Activated naive CD8-positive, alpha-beta T cell (primary cell): ENCODE measurements at regions not wholly inside any gene's neighbourhood (a gene's known extent, or its start where the extent isn't known, plus 50 kb on each side); places are given as distances from the start of the nearest gene placed in this dataset.

ENCODE experiments used
- H3K27ac Mint-ChIP-seq: one replicate; pipeline ENCODE4 v1.8.0; 2021; ENCODE audit warnings: mixed read lengths
- H3K27me3 Mint-ChIP-seq: one replicate; pipeline ENCODE4 v1.8.0; 2021; ENCODE audit warnings: mixed read lengths
- H3K36me3 Mint-ChIP-seq: one replicate; pipeline ENCODE4 v1.8.0; 2021; ENCODE audit warnings: mixed read lengths
- H3K4me1 Mint-ChIP-seq: one replicate; pipeline ENCODE4 v1.8.0; 2021; ENCODE audit warnings: low read depth, mixed read lengths
- H3K4me3 Mint-ChIP-seq: one replicate; pipeline ENCODE4 v1.8.0; 2021; ENCODE audit warnings: mild to moderate bottlenecking, mixed read lengths
- H3K9me3 Mint-ChIP-seq: one replicate; pipeline ENCODE4 v1.8.0; 2021; ENCODE audit warnings: low read depth, mixed read lengths

DNA sequence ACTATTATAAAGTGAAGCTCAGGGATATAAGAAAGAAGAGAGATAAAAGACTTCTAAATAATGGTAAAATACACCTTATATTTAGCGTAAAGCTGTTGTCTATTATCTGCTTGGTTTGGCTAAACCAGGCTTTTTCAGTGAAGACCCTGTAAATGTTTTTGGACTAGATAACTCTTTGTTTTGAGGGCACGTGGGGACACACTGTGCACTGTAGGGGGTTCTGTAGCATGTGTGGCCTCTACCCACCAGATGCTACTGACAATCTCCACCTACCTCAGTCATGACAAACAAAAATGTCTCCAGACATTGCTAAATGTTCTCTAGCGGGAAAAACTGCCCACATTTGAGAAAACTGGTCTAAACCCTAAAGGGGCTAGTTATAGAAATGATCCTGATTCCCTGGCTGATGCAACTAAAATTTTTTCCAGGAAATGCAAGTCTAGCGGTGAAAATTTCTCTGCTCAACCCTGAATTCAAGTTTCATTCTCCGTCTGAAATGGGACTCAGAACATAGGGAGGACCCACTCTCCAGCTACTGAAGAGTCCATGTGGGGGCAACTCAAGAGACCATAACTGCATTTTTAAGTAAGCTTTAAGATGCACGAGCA, 355.2 kb upstream of the RASGEF1B start:
- no peaks in the 10 kb centered on the region for H3K27me3 Mint-ChIP-seq
- H3K4me3 Mint-ChIP-seq = no peak overlapping the region
- peaks cover 10% of the 10 kb centered on the region for H3K4me1 Mint-ChIP-seq
- H3K27ac Mint-ChIP-seq = peak overlapping the region; percentile 81
- H3K9me3 Mint-ChIP-seq = no peaks in the 10 kb centered on the region
- peaks cover 2% of the 10 kb centered on the region for H3K36me3 Mint-ChIP-seq

GRCh38 chr4:81826335-81826734, 354.6 kb upstream of the RASGEF1B start:
- peaks cover 10% of the 10 kb centered on the region for H3K4me1 Mint-ChIP-seq
- peaks cover 2% of the 10 kb centered on the region for H3K36me3 Mint-ChIP-seq
- H3K27me3 Mint-ChIP-seq = no peaks in the 10 kb centered on the region
- H3K27ac Mint-ChIP-seq = peak overlapping the region; percentile 55
- no peaks in the 10 kb centered on the region for H3K9me3 Mint-ChIP-seq
- no peak overlapping the region for H3K4me3 Mint-ChIP-seq

DNA sequence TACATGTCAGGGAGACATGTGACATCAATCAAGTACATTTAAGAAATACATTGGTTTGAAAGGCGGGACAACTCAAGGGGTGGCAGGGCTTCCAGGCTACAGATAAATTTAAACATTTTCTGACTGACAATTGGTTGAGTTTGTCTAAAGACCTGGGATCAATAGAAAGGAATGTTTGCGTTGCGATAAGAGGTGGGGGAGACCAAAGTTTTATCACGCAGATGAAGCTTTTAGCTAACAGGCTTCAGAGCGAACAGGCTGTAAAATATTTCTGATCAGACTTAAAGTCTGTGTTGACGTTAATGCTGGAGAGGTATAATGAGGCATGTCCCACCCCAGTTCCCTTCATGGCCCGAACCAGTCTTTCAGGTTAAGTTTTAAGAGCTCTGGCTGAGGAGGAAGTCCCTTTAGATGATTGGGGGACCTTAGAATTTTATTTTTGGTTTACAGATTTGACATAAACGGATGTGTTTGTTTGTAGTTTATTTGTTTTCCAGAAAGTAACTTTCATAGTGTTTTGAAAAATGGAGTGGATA, 346.7 kb upstream of the RASGEF1B start:
- Mint-ChIP-seq H3K4me1 (no peaks in the 10 kb centered on the region), H3K27me3 (peaks cover 4% of the 10 kb centered on the region), H3K9me3 (no peaks in the 10 kb centered on the region), H3K36me3 (no peaks in the 10 kb centered on the region), H3K27ac (no peak overlapping the region), H3K4me3 (no peak overlapping the region)

- H3K27ac Mint-ChIP-seq = no peak overlapping the region
- no peaks in the 10 kb centered on the region for H3K4me1 Mint-ChIP-seq
- no peaks in the 10 kb centered on the region for H3K9me3 Mint-ChIP-seq
- H3K27me3 Mint-ChIP-seq = peaks cover 8% of the 10 kb centered on the region
- no peak overlapping the region for H3K4me3 Mint-ChIP-seq
- no peaks in the 10 kb centered on the region for H3K36me3 Mint-ChIP-seq
Observed at GRCh38 chr4:81816031-81816761, 344.5 kb upstream of the RASGEF1B start.

DNA sequence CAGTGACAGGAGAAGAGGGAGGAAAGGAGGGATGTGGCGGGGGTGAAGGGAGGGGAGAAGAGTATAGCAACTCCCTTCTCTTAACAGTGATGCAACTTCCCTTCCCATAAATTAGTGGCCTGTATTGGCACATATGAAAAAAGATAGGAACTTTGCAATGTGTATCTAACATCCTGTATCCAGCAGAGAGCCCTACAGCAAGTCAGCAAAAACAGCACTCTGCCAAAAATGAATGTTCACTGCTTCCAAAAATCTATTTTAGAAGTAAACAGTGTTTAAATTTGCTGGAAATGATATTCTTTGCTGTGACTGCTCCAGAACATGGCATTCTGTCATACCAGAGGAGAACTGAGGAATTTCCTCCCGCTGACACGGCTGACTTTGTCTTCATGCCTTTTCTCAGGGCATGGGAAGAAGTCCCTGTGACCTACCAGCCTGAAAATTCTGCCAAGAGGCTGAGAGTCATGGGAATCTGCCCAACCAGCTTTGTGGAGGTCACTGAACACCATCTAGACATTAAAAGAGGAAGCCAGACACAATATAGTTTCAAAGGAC, 343.4 kb upstream of the RASGEF1B start:
- Mint-ChIP-seq H3K27ac (no peak overlapping the region), H3K9me3 (no peaks in the 10 kb centered on the region), H3K36me3 (no peaks in the 10 kb centered on the region), H3K4me1 (no peaks in the 10 kb centered on the region), H3K4me3 (no peak overlapping the region), H3K27me3 (peaks cover 5% of the 10 kb centered on the region)

GRCh38 chr4:81811562-81812293, 340.0 kb upstream of the RASGEF1B start:
- H3K27me3 Mint-ChIP-seq = peaks cover 4% of the 10 kb centered on the region
- no peaks in the 10 kb centered on the region for H3K36me3 Mint-ChIP-seq
- H3K27ac Mint-ChIP-seq = no peak overlapping the region
- H3K4me3 Mint-ChIP-seq = no peak overlapping the region
- H3K4me1 Mint-ChIP-seq = no peaks in the 10 kb centered on the region
- no peaks in the 10 kb centered on the region for H3K9me3 Mint-ChIP-seq

GRCh38 chr4:81808011-81808672, 336.4 kb upstream of the RASGEF1B start:
- Mint-ChIP-seq H3K4me1 (no peaks in the 10 kb centered on the region), H3K27ac (no peak overlapping the region)

GRCh38 chr4:81807386-81807785, 335.7 kb upstream of the RASGEF1B start:
- no peaks in the 10 kb centered on the region for H3K9me3 Mint-ChIP-seq

More at GRCh38 chr4:81808011-81808672, 336.4 kb upstream of the RASGEF1B start:
- H3K4me3 Mint-ChIP-seq = no peak overlapping the region
- no peaks in the 10 kb centered on the region for H3K36me3 Mint-ChIP-seq
- H3K9me3 Mint-ChIP-seq = no peaks in the 10 kb centered on the region
- H3K27me3 Mint-ChIP-seq = peaks cover 4% of the 10 kb centered on the region

GRCh38 chr4:81806485-81806884, 334.8 kb upstream of the RASGEF1B start:
- Mint-ChIP-seq H3K4me3 (no peak overlapping the region), H3K27ac (no peak overlapping the region), H3K9me3 (no peaks in the 10 kb centered on the region), H3K4me1 (no peaks in the 10 kb centered on the region), H3K27me3 (no peaks in the 10 kb centered on the region), H3K36me3 (no peaks in the 10 kb centered on the region)

More at GRCh38 chr4:81807386-81807785, 335.7 kb upstream of the RASGEF1B start:
- H3K27ac Mint-ChIP-seq = no peak overlapping the region
- no peaks in the 10 kb centered on the region for H3K4me1 Mint-ChIP-seq
- no peak overlapping the region for H3K4me3 Mint-ChIP-seq
- H3K27me3 Mint-ChIP-seq = peaks cover 2% of the 10 kb centered on the region
- no peaks in the 10 kb centered on the region for H3K36me3 Mint-ChIP-seq

DNA sequence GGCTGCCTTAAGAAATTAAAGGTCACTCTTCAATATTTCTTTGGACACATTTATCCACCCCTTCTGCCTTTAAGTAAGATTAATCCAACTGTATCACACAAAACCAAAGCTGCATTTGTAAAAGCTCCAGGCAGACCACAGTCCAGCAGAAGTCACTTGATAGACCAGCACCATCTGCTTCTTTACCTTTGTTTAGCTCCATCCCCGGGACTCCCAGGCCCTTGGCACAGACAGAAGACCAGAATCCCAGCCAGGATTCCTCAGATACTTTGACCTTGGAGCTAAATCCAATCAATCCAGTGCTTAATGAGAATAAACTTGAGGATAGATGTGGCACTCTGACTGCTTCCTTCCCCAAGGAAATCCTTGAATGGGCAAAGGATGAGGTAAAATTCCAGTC, 333.1 kb upstream of the RASGEF1B start:
- H3K9me3 Mint-ChIP-seq = no peaks in the 10 kb centered on the region
- no peak overlapping the region for H3K27ac Mint-ChIP-seq
- H3K27me3 Mint-ChIP-seq = no peaks in the 10 kb centered on the region
- H3K36me3 Mint-ChIP-seq = no peaks in the 10 kb centered on the region
- H3K4me1 Mint-ChIP-seq = no peaks in the 10 kb centered on the region
- H3K4me3 Mint-ChIP-seq = no peak overlapping the region

DNA sequence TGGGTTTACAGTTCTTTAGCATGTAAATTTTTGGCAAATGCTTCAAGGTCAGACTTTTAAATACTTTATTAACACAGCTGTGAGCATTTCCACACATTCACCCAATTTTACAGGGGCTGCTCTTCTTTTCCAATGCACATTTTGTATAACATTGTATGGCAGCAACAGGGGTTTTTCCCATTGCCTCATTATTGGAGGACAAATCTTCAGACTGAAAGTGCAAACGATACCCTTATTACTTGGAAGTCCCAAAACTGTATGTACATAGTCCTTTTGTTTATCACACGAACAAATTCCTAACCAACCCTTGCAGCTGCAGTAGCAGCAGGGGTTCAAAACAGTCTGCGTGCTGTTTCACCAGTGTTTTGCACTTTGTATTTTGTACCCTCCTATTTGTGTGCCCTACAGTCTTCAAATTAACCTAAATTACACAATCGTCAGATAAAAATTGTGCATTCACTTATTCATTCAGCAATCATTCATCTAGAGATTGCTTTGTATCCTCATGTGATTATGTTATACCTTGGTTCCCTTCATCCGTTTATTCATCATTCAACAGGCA, 330.7 kb upstream of the RASGEF1B start:
- Mint-ChIP-seq H3K4me1 (no peaks in the 10 kb centered on the region), H3K9me3 (peaks cover 3% of the 10 kb centered on the region), H3K27me3 (no peaks in the 10 kb centered on the region), H3K4me3 (no peak overlapping the region), H3K27ac (no peak overlapping the region), H3K36me3 (peaks cover 3% of the 10 kb centered on the region)

DNA sequence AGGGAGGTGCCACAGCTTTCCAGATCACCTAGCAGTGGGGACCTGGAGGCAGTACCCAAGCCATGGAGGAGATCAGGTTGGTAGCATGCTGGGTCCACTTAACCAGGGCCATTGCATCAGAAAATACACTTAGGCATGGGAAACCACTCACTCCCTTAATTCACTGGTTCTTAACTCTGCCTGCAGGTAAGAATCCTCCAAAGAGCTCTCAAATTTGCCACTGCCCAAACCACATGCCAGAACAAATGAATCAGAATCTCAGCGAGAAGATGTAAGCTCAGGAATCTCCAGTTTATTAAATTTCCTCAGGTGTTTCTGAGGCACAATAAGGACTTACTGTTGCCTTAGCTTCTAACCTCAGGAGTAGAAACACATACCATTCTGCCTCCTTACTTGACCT, 327.7 kb upstream of the RASGEF1B start:
- H3K4me1 Mint-ChIP-seq = peaks cover 8% of the 10 kb centered on the region
- H3K27me3 Mint-ChIP-seq = no peaks in the 10 kb centered on the region
- peaks cover 3% of the 10 kb centered on the region for H3K36me3 Mint-ChIP-seq
- peaks cover 6% of the 10 kb centered on the region for H3K9me3 Mint-ChIP-seq
- H3K4me3 Mint-ChIP-seq = no peak overlapping the region
- H3K27ac Mint-ChIP-seq = no peak overlapping the region

- H3K27me3 Mint-ChIP-seq = no peaks in the 10 kb centered on the region
- peaks cover 8% of the 10 kb centered on the region for H3K4me1 Mint-ChIP-seq
- peaks cover 6% of the 10 kb centered on the region for H3K9me3 Mint-ChIP-seq
- peaks cover 3% of the 10 kb centered on the region for H3K36me3 Mint-ChIP-seq
- H3K4me3 Mint-ChIP-seq = no peak overlapping the region
- no peak overlapping the region for H3K27ac Mint-ChIP-seq
Observed at GRCh38 chr4:81796790-81797528, 325.3 kb upstream of the RASGEF1B start.

DNA sequence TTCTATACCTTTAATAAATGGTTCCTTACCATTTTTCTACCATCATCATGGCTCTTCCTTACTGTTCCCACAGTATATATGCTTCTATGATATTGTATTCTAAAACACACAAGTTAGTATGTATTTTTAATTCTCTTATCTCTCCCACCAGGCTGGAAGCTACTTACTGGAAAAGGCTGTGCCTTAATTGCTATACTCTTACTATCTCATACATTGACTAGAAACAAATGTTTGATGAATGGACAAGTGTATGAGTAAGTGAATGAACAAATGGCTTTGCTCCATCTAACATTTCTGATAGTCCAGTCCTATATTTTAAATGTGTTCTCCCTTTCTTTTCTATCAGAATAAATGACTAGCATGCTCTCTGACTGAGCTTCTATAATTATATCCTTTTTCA, 320.8 kb upstream of the RASGEF1B start:
- Mint-ChIP-seq H3K27ac (no peak overlapping the region), H3K4me3 (no peak overlapping the region), H3K27me3 (no peaks in the 10 kb centered on the region), H3K36me3 (peaks cover under 1% of the 10 kb centered on the region), H3K4me1 (peaks cover 17% of the 10 kb centered on the region), H3K9me3 (peaks cover 4% of the 10 kb centered on the region)
